GM13977 (cell line): ENCODE measurements at regions not wholly inside any gene's neighbourhood (a gene's known extent, or its start where the extent isn't known, plus 50 kb on each side); places are given as distances from the start of the nearest gene placed in this dataset.

Experiments
- DNase-seq: peaks from one replicate; pipeline ENCODE4 v3.0.0; 2012; ENCODE audit warnings: low spot score
- in situ Hi-C: fragments of 300-500 bp; cut with MboI; formaldehyde crosslinking; loops from one replicate; pipeline ENCODE4 v1.12.0; 2022; ENCODE audit warnings: low sequenced_read_pairs, low pct_unique_long_range_greater_than_20kb, mixed read lengths, inconsistent platforms; ENCODE audit not compliant: unreplicated experiment
- TF ChIP-seq, protein P1 (sequence below): IDR thresholded peaks from 2 replicates; pipeline ENCODE4 v1.5.1; 2012; ENCODE audit warnings: mild to moderate bottlenecking, control low read depth; ENCODE audit not compliant: insufficient read depth; ENCODE audit errors: extremely low read depth, missing control alignments

DNA sequence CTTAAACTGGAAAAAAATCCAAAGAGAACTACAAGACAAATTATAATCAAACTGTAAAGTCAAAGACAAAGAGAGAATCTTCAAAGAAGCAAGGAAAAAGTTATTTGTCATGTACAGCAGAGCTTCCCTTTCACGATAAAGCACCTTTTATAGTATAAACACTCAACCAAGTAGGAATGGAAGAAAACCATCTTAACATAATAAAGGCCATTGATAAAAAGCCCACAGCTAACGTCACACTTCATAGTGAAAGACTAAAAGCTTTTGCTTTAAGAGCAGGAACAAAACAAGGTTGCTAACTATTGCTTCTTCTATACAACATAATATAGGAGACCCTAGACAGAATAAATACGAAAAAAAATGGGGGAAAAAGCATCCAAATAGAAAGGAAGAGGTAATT lies 595.7 kb upstream of the POU3F4 start:
- TF ChIP-seq, protein P1, sequence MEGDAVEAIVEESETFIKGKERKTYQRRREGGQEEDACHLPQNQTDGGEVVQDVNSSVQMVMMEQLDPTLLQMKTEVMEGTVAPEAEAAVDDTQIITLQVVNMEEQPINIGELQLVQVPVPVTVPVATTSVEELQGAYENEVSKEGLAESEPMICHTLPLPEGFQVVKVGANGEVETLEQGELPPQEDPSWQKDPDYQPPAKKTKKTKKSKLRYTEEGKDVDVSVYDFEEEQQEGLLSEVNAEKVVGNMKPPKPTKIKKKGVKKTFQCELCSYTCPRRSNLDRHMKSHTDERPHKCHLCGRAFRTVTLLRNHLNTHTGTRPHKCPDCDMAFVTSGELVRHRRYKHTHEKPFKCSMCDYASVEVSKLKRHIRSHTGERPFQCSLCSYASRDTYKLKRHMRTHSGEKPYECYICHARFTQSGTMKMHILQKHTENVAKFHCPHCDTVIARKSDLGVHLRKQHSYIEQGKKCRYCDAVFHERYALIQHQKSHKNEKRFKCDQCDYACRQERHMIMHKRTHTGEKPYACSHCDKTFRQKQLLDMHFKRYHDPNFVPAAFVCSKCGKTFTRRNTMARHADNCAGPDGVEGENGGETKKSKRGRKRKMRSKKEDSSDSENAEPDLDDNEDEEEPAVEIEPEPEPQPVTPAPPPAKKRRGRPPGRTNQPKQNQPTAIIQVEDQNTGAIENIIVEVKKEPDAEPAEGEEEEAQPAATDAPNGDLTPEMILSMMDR, result no peak
- in situ Hi-C loops, result no loop called here
- no peak for DNase-seq

DNA sequence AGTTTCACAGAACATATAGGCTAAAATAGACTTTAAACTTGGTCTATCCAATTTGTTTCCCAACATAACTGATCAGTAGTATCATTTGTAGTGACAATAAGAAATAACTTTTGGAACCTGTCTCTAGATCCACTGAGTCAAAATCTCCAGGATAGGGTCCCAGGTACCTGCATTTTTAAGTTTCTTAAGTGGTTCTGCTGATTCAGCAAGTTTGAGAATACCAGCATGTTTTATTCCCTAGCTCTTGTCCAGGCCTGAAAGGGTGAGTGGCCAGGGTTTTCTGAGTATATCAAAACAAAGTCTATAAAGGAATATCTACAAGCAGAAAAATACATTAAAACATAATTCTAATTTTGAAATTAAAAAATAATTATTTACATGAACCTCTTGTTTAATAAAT lies 573.1 kb upstream of the POU3F4 start:
- DNase-seq, result no peak
- in situ Hi-C loops, result no loop called here
- TF ChIP-seq, protein P1, result no peak

DNA sequence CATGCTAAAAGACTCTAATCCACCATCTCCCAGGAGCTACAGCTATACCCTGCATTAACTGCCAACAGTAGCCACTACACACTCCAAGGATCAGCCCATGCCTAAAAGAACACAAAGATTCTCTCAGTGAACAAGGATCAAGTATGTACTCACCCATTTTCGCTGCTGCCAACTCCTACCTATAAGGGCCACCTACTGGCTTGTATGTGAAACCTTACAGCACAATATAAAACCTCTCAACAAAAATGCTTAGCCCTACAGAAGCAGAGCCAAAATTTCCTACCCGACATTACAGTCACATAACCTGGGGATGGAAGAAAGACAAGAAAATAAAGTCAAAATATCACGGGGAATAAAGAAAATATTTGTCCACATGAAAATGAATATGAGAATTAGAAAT lies 562.8 kb upstream of the POU3F4 start:
- TF ChIP-seq, protein P1, result no peak
- in situ Hi-C loops, result no loop called here
- DNase-seq, result no peak

DNA sequence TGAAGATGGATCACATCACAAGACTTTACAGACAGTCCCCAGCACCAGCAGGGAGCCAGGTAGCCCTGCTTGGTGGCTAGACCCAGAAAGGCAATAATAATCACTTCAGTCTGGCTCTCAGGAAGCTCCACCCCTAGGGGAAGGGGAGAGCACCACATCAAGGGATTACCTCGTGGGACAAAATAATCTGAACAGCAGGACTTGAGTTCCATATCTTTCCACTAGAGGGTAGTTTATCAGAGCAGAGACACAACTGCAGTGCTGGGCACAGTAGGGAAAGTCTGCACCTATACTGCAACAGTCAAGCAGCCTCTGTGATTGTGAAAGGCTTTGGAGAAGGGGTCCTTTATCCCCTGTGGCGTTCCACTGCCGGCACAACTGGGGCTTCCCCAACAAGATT lies 547.0 kb upstream of the POU3F4 start:
- TF ChIP-seq, protein P1, result no peak
- in situ Hi-C loops, result no loop called here
- DNase-seq, result no peak

GRCh38 chrX:82973646-82974045 lies 534.4 kb upstream of the POU3F4 start:
- TF ChIP-seq, protein P1, result no peak
- no peak for DNase-seq
- in situ Hi-C loops, result no loop called here

- no peak for DNase-seq
- TF ChIP-seq, protein P1, result no peak
- in situ Hi-C loops, result no loop called here
Observed at GRCh38 chrX:82998163-82998562, 509.9 kb upstream of the POU3F4 start.

- in situ Hi-C loops, result no loop called here
- TF ChIP-seq, protein P1, result no peak
Observed at GRCh38 chrX:83004012-83004411, 504.1 kb upstream of the POU3F4 start.

More at GRCh38 chrX:83004012-83004411, 504.1 kb upstream of the POU3F4 start:
- DNase-seq, result no peak
